AG04450 (cell line): ENCODE measurements at regions not wholly inside any gene's neighbourhood (a gene's known extent, or its start where the extent isn't known, plus 50 kb on each side); places are given as distances from the start of the nearest gene placed in this dataset.

ENCODE experiments used
- CTCF ChIA-PET: fragments of 300-600, 350-600 bp; formaldehyde crosslinking; extraction: SDS; loops from one replicate; lab custom pipeline; 2022; ENCODE audit warnings: antibody characterized with exemption, inconsistent platforms; lab: Charles Lee
- POLR2A ChIA-PET: fragments of 350-600 bp; formaldehyde crosslinking; extraction: SDS; loops from one replicate; lab custom pipeline; 2021; ENCODE audit warnings: antibody characterized with exemption, inconsistent platforms; lab: Yijun Ruan, JAX
- DNase-seq: peaks from one replicate; pipeline ENCODE4 v3.0.0-alpha.2; 2011; ENCODE audit warnings: low read depth, low spot score
- H3K27ac ChIP-seq: one replicate; pipeline ENCODE4 v1.5.1; 2012; ENCODE audit warnings: low read depth, low read length, control low read depth
- H3K27me3 ChIP-seq: one replicate; pipeline ENCODE4 v1.6.0; 2012; ENCODE audit warnings: low read length; ENCODE audit not compliant: control insufficient read depth, insufficient read depth
- H3K4me3 ChIP-seq: 2 replicates; pipeline ENCODE4 v1.5.1; 2011; ENCODE audit warnings: mild to moderate bottlenecking, low read depth, low read length, control low read depth
- H3K9me3 ChIP-seq: 2 replicates; pipeline ENCODE4 v1.5.1; 2012; ENCODE audit warnings: low read length; ENCODE audit not compliant: control insufficient read depth, insufficient read depth
- TF ChIP-seq, protein P1 (sequence below): IDR thresholded peaks from 2 replicates; pipeline ENCODE4 v1.5.1; 2011; ENCODE audit warnings: low read depth, low read length, control low read depth, inconsistent platforms

DNA sequence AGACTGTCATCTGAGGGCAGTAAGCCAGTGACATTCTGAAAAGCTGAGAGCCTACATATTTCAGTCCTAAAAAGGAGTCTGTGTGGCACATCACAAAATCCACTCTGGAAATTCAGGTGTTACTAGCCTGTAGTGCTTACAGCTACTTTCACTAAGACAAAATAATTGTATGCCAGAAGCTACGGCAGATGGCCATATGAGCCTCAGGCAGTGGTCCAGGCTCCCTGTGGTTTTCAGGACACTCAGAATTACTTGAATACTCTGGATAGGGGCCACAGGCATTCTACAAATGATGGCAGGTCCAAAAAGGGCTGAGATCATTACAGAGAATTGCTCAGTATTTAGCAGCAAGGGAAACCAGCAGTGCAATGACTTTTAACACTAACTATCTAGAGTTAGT, 527.1 kb downstream of the MRPL39 start:
- no peak for DNase-seq
- ChIA-PET CTCF (no interaction called here), POLR2A (no interaction called here)
- no peaks in the 10 kb centered on the region for H3K9me3 ChIP-seq
- H3K27ac ChIP-seq: no peak overlapping the region
- H3K27me3 ChIP-seq: no peaks in the 10 kb centered on the region
- TF ChIP-seq, protein P1, sequence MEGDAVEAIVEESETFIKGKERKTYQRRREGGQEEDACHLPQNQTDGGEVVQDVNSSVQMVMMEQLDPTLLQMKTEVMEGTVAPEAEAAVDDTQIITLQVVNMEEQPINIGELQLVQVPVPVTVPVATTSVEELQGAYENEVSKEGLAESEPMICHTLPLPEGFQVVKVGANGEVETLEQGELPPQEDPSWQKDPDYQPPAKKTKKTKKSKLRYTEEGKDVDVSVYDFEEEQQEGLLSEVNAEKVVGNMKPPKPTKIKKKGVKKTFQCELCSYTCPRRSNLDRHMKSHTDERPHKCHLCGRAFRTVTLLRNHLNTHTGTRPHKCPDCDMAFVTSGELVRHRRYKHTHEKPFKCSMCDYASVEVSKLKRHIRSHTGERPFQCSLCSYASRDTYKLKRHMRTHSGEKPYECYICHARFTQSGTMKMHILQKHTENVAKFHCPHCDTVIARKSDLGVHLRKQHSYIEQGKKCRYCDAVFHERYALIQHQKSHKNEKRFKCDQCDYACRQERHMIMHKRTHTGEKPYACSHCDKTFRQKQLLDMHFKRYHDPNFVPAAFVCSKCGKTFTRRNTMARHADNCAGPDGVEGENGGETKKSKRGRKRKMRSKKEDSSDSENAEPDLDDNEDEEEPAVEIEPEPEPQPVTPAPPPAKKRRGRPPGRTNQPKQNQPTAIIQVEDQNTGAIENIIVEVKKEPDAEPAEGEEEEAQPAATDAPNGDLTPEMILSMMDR: no peak
- no peak overlapping the region for H3K4me3 ChIP-seq

DNA sequence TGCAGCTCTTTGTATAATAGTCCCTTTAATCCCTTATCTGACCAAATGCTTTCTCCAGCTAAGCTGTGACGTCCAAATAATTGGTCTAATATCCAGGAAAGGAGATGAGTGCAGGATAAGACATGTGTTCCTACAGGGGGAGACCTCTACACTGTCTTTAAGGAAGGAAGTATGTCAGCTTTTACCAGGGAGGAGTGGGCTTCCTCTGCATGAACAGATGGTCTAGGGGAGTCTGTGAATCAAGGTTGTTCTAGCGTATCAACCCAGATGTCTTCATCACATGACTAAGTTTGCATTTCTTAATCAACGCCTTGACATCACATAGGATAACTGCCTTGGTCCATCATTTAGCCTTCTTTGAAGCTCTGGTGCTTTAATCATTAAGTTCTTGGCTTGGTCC, 528.2 kb downstream of the MRPL39 start:
- no peaks in the 10 kb centered on the region for H3K27me3 ChIP-seq
- H3K4me3 ChIP-seq: no peak overlapping the region
- ChIA-PET CTCF (no interaction called here), POLR2A (no interaction called here)
- DNase-seq: no peak
- TF ChIP-seq, protein P1: no peak
- no peaks in the 10 kb centered on the region for H3K9me3 ChIP-seq
- no peak overlapping the region for H3K27ac ChIP-seq

DNA sequence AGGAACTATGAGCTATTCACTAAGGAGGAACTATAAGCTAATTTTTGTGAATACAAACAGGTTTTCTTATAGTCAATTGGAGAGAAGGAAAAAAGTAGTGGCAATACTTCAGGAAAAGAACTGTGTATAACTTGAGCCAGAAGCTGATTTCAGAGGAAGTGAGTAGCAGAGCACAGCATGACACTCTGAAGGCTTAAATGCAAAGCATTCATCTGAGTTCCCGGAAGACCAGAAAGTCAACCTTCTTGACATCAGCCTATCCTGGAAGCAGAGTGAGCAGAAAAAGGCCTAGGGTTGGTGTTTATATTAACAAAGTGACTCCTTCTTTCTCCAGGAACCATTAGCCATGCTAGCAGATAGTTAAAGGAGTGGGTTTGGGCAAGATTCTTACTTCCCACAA, 545.2 kb downstream of the MRPL39 start:
- ChIA-PET POLR2A (no interaction called here), CTCF (no interaction called here)
- Histone ChIP-seq H3K27ac (no peak overlapping the region), H3K27me3 (no peaks in the 10 kb centered on the region), H3K9me3 (no peaks in the 10 kb centered on the region), H3K4me3 (no peak overlapping the region)
- TF ChIP-seq, protein P1: no peak
- DNase-seq: no peak

DNA sequence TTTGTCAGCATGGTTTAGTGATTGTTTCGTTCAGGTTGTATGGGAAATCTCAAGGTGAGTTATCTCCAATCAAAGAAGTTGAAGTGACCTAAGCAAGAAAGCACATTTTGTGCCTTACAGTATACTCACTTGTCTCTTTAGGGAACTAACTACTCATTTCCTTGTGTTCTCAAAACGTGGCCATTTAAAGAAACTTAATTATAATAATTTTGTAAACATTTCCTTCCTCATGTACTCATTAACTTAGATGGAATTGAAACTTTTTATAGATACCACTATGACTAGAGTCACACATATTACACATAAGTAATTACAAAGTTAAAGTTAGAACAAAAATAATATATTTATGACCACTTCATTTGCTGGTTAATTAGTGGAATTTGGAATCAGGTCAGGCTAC, 552.6 kb downstream of the MRPL39 start:
- Histone ChIP-seq H3K27ac (no peak overlapping the region), H3K4me3 (no peak overlapping the region), H3K27me3 (no peaks in the 10 kb centered on the region), H3K9me3 (no peaks in the 10 kb centered on the region)
- ChIA-PET POLR2A (no interaction called here), CTCF (no interaction called here)
- no peak for DNase-seq
- TF ChIP-seq, protein P1: no peak

- TF ChIP-seq, protein P1: peak; percentile 44
- CTCF ChIA-PET: interaction anchor here (0.6 to 1.3 kb wide), 2 partner anchors 347 to 1186 kb away, joined by 4 to 5 read pairs; no protein-coding TSS in a partner anchor
These were observed 567.6 kb downstream of the MRPL39 start for GRCh38 chr21:25039461-25040380.

More at GRCh38 chr21:25039461-25040380, 567.6 kb downstream of the MRPL39 start:
- no peak overlapping the region for H3K27ac ChIP-seq
- H3K9me3 ChIP-seq: no peaks in the 10 kb centered on the region
- peak overlapping the region; percentile 27; the same call in 1 of the 2 replicates for H3K4me3 ChIP-seq
- DNase-seq: no peak
- POLR2A ChIA-PET: no interaction called here
- H3K27me3 ChIP-seq: no peaks in the 10 kb centered on the region
